H1 (cell line): ENCODE measurements at regions not wholly inside any gene's neighbourhood (a gene's known extent, or its start where the extent isn't known, plus 50 kb on each side); places are given as distances from the start of the nearest gene placed in this dataset.

ENCODE experiments used
- CREB1 ChIP-seq: IDR thresholded peaks from 2 replicates; pipeline ENCODE4 v1.6.1; 2012; ENCODE audit warnings: inconsistent platforms
- FOSL1 ChIP-seq: IDR thresholded peaks from 2 replicates; pipeline ENCODE4 v1.6.1; 2011; ENCODE audit warnings: mild to moderate bottlenecking, low read depth, low read length, moderate library complexity; ENCODE audit not compliant: insufficient read depth
- POLR2AphosphoS5 ChIP-seq: IDR thresholded peaks from 2 replicates; pipeline ENCODE4 v1.6.1; 2011; ENCODE audit warnings: low read depth, low read length
- SP4 ChIP-seq: IDR thresholded peaks from 2 replicates; pipeline ENCODE4 v1.6.1; 2012; ENCODE audit warnings: low read length, inconsistent platforms
- TF ChIP-seq, protein P1 (sequence below), 3 experiments: IDR thresholded peaks; 1 replicate in 2 of 3; 2 replicates in 1 of 3; pipeline versions ENCODE4 v1.5.1 to v1.6.1; 2011; ENCODE audit warnings: low read length in 3 of 3, mild to moderate bottlenecking in 3 of 3, inconsistent platforms in 2 of 3, low read depth in 1 of 3, moderate library complexity in 1 of 3; ENCODE audit not compliant: insufficient read depth in 1 of 3; ENCODE audit errors: control extremely low read depth in 1 of 3

DNA sequence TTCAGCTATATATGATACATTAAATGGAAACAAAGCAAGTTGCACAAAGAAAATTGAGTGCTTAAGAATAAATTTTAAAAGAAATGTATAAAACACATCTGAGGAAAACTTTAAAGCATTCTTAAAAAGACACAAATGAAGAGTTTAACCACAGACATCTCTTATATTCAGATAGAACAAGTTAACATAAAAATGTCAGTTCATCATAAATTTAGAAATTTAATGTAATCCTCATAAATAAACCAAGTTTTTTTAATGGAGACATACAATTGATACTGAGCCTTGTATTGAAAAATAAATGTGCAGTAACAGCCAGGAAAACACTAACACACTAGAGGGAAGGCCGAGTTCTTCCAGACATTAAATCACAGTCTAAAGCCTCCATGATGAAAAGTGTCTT lies 243.9 kb upstream of the MKLN1 start:
- TF ChIP-seq SP4 (no peak), POLR2AphosphoS5 (no peak), CREB1 (no peak), FOSL1 (no peak)
- TF ChIP-seq, protein P1, sequence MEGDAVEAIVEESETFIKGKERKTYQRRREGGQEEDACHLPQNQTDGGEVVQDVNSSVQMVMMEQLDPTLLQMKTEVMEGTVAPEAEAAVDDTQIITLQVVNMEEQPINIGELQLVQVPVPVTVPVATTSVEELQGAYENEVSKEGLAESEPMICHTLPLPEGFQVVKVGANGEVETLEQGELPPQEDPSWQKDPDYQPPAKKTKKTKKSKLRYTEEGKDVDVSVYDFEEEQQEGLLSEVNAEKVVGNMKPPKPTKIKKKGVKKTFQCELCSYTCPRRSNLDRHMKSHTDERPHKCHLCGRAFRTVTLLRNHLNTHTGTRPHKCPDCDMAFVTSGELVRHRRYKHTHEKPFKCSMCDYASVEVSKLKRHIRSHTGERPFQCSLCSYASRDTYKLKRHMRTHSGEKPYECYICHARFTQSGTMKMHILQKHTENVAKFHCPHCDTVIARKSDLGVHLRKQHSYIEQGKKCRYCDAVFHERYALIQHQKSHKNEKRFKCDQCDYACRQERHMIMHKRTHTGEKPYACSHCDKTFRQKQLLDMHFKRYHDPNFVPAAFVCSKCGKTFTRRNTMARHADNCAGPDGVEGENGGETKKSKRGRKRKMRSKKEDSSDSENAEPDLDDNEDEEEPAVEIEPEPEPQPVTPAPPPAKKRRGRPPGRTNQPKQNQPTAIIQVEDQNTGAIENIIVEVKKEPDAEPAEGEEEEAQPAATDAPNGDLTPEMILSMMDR (IDR thresholded peaks at IDR 0.05; ENCODE audit: control extremely low read depth in 1 of 3, insufficient read depth in 1 of 3, low read depth in 1 of 3, low read length in 3 of 3) = no peak
